ENCODE measurements at regions not wholly inside any gene's neighbourhood (a gene's known extent, or its start where the extent isn't known, plus 50 kb on each side); places are given as distances from the start of the nearest gene placed in this dataset.

GRCh38 chr2:71940695-71941094 is 207.0 kb downstream of the CYP26B1 start:
- no peak for TF ChIP-seq CTCF (conservative IDR thresholded peaks at IDR 0.05; ENCODE audit: low read depth, low read length)
- no peaks in the 10 kb centered on the region for H3K4me1 ChIP-seq (ENCODE audit: low read depth, poor library complexity, severe bottlenecking)
- no peak overlapping the region for H3K4me2 ChIP-seq
- no peak overlapping the region for H3K9ac ChIP-seq
- no peaks in the 10 kb centered on the region for H3K79me2 ChIP-seq (ENCODE audit: insufficient read depth, low read depth)
- no peak overlapping the region for H2AFZ ChIP-seq (ENCODE audit: low read depth)
- no peak overlapping the region for H3K4me3 ChIP-seq (IDR thresholded peaks at IDR 0.05; ENCODE audit: insufficient read depth, low read depth, low read length)
- H3K36me3 ChIP-seq (ENCODE audit: insufficient read depth) = no peaks in the 10 kb centered on the region
- H3K27ac ChIP-seq = no peak overlapping the region
- no peaks in the 10 kb centered on the region for H4K20me1 ChIP-seq (ENCODE audit: insufficient read depth)
- H3K27me3 ChIP-seq (ENCODE audit: insufficient read depth, low read depth) = no peaks in the 10 kb centered on the region

- H2AFZ ChIP-seq (ENCODE audit: low read depth) = no peak overlapping the region
- no peaks in the 10 kb centered on the region for H3K36me3 ChIP-seq (ENCODE audit: insufficient read depth)
- H3K4me3 ChIP-seq (IDR thresholded peaks at IDR 0.05; ENCODE audit: insufficient read depth, low read depth, low read length) = no peak overlapping the region
- H4K20me1 ChIP-seq (ENCODE audit: insufficient read depth) = no peaks in the 10 kb centered on the region
- no peak for TF ChIP-seq CTCF (conservative IDR thresholded peaks at IDR 0.05; ENCODE audit: low read depth, low read length)
- H3K27me3 ChIP-seq (ENCODE audit: insufficient read depth, low read depth) = no peaks in the 10 kb centered on the region
- no peak overlapping the region for H3K9ac ChIP-seq
- H3K4me2 ChIP-seq = no peak overlapping the region
- H3K27ac ChIP-seq = no peak overlapping the region
- no peaks in the 10 kb centered on the region for H3K79me2 ChIP-seq (ENCODE audit: insufficient read depth, low read depth)
- no peaks in the 10 kb centered on the region for H3K4me1 ChIP-seq (ENCODE audit: low read depth, poor library complexity, severe bottlenecking)
These were observed 207.8 kb downstream of the CYP26B1 start for GRCh38 chr2:71939588-71940535.

- no peaks in the 10 kb centered on the region for H3K27me3 ChIP-seq (ENCODE audit: insufficient read depth, low read depth)
- no peaks in the 10 kb centered on the region for H3K36me3 ChIP-seq (ENCODE audit: insufficient read depth)
- H3K4me1 ChIP-seq (ENCODE audit: low read depth, poor library complexity, severe bottlenecking) = no peaks in the 10 kb centered on the region
- TF ChIP-seq CTCF (conservative IDR thresholded peaks at IDR 0.05; ENCODE audit: low read depth, low read length) = no peak
- H3K79me2 ChIP-seq (ENCODE audit: insufficient read depth, low read depth) = no peaks in the 10 kb centered on the region
- H3K9ac ChIP-seq = no peak overlapping the region
- H3K4me2 ChIP-seq = no peak overlapping the region
- no peaks in the 10 kb centered on the region for H4K20me1 ChIP-seq (ENCODE audit: insufficient read depth)
- no peak overlapping the region for H3K27ac ChIP-seq
- no peak overlapping the region for H3K4me3 ChIP-seq (IDR thresholded peaks at IDR 0.05; ENCODE audit: insufficient read depth, low read depth, low read length)
- no peak overlapping the region for H2AFZ ChIP-seq (ENCODE audit: low read depth)
These were observed 208.7 kb downstream of the CYP26B1 start for GRCh38 chr2:71938659-71939587.

- no peaks in the 10 kb centered on the region for H4K20me1 ChIP-seq (ENCODE audit: insufficient read depth)
- H3K79me2 ChIP-seq (ENCODE audit: insufficient read depth, low read depth) = no peaks in the 10 kb centered on the region
- H3K27ac ChIP-seq = no peak overlapping the region
- no peak overlapping the region for H3K4me3 ChIP-seq (IDR thresholded peaks at IDR 0.05; ENCODE audit: insufficient read depth, low read depth, low read length)
- no peak for TF ChIP-seq CTCF (conservative IDR thresholded peaks at IDR 0.05; ENCODE audit: low read depth, low read length)
- no peak overlapping the region for H2AFZ ChIP-seq (ENCODE audit: low read depth)
- H3K9ac ChIP-seq = no peak overlapping the region
- H3K27me3 ChIP-seq (ENCODE audit: insufficient read depth, low read depth) = no peaks in the 10 kb centered on the region
- H3K4me2 ChIP-seq = no peak overlapping the region
- H3K36me3 ChIP-seq (ENCODE audit: insufficient read depth) = no peaks in the 10 kb centered on the region
- H3K4me1 ChIP-seq (ENCODE audit: low read depth, poor library complexity, severe bottlenecking) = no peaks in the 10 kb centered on the region
These were observed 209.6 kb downstream of the CYP26B1 start for GRCh38 chr2:71938108-71938507.
